ENCODE measurements at regions not wholly inside any gene's neighbourhood (a gene's known extent, or its start where the extent isn't known, plus 50 kb on each side); places are given as distances from the start of the nearest gene placed in this dataset.

DNA sequence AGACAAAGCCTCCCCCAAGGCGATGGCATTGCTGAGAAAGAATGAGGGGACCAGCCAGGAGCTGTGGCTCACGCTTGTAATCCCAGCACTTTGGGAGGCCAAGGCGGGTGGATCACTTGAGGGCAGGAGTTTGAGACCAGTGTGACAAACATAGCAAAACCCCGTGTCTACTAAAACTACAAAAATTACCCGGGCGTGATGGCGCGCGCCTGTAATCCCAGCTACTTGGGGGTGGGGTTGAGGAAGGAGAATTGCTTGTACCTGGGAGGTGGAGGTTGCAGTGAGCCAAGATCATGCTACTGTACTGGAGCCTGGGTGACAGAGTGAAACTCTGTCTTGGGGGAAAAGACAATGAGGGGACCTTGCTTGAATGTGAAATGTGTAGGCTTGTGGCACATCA is 402.4 kb upstream of the C2CD4B start:
- DNase-seq (ENCODE audit: low read depth in 3 of 3, low spot score in 1 of 3): no peak

DNA sequence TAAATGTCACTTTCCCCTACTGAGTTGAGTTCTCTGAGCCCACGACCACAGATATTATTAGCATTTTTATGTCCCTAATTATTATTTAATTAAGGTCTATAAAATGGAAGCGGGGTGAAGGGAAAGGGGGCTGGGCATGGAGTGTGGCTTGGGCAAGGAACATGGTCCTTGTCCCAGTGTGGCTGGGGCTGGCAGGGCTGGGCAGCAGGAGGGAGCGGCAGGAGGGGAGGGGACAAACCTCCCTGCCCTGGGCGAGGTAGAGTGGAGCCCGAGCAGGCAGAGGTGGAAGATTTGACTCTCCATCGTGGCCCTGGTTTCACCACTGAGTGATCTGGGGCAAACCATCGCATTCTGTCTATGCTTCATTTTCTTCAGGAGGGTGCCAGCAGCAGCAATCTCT is 402.9 kb upstream of the C2CD4B start:
- no peak for DNase-seq (ENCODE audit: low read depth in 3 of 3, low spot score in 1 of 3)

DNA sequence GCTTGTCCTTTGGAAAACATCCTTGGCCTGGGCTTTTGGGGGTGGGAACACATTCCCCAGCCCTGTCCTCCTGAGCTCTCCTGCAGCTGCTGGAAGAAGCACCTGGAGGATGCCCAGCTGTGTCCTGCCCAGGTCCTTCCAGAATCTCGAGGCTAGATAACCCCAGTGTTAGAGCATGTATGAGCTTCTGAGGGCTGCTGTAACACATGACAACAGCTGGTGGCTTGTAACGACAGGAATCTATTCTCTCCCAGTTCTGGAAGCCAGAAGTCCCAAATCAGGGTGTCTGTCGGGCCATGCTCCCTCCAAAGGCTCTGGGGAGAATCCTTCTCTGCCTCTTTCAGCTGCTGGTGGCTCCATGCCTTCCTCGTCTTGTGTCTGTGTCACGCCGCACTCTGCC is 403.6 kb upstream of the C2CD4B start:
- DNase-seq (ENCODE audit: low read depth in 3 of 3, low spot score in 1 of 3): no peak

DNA sequence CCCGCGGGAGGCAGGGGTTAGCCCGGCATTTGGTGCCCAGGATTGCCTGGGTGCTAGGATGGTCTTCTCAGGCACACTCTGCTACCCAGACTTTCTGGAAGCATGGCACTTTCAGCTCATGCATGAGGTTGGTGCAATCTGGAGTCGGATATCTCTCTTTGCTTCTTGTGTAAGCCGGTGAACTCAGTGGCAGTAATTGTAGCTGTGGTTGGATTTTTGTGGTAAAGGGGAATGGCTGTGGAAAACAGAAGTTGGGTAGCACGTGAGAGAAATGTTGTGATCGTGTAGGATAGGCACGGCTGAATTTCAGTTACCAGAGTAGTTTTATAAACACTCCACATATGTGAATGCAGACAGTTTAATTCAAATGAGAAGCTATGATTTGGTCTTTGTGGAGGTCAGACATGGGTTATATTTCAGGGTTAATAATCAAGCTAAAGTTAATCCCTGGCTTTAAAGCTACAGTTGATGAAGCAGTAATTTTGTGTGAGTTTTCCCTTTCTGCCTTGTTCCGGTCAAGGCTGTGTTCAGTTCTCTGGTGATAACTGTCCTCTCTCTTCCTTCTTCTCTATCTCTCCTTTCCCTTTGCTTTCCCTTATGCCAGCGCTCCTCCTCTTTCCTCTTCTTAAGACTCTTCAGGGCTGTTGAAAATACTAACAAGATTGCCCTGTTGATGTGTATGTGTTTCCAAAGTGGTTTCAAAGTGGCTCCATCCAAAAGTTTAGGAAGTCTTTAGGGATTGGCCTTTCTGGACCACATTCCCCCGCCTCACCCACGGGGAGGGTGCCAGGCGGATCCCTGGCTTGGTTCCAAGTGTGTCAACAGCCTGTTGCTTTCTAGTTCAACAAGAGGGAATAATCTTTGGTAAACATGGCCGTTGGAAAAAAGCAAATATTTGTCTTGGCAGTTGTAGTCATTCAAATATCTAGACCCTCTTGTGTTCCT is 404.6 kb upstream of the C2CD4B start:
- DNase-seq (ENCODE audit: low read depth in 3 of 3, low spot score in 1 of 3): no peak

DNA sequence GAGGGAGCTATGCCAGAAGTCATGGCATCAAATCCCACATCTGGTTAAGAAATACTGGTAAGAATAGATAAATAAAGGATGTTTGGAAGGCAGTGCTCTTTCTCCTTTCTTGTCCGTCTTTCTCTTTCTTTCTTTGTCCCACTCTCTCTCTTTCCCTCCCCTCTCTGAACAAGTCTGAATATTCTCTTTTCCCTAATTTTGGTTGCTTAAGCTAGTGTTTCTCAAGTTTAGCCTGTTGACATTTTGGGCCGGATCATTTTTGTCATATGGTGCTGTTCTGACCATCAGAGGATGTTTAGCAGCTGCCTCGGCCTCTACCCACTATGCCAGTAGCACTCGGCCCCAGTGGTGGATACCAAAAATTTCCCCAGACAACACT is 405.3 kb upstream of the C2CD4B start:
- no peak for DNase-seq (ENCODE audit: low read depth in 3 of 3, low spot score in 1 of 3)

DNA sequence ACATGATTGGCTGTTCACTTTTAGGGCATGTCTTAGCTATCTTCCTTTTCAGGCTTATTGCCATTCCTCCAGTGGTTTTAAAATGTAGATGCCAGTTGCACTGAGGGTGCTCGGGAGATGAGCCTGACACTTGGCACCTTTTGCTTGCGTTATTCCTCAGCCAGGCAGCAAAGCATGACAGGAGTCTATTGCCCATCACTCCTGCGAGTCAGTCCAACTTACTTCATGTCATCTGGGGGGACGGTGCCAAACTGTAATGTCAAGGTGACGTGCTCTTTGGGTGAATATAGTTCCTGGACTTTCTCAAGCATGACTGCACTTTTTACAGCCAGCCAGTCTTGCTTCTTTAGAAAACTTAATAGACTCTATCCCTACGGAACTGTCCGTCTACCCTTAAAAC is 406.0 kb upstream of the C2CD4B start:
- no peak for DNase-seq (ENCODE audit: low read depth in 3 of 3, low spot score in 1 of 3)

DNA sequence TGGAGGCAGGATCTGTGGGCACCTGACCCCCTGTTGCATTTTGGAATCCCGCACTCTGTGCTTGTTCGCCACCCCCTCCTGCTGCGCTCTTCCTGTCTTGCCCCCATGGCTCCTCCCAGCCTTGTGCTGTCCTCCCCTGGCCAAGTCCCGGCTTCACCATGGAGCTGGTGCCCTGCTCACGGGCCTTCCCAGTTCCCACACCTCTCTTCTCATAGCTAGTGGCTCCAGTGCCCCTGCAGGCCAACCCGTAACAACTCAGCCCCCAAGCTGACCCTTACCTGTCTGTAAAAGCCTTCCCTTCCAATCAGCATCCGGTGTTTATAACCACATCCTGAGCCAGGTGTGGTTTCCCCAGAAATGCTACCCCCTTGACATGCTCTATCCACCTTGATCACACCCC is 407.7 kb upstream of the C2CD4B start:
- DNase-seq (ENCODE audit: low read depth in 3 of 3, low spot score in 1 of 3): no peak

DNA sequence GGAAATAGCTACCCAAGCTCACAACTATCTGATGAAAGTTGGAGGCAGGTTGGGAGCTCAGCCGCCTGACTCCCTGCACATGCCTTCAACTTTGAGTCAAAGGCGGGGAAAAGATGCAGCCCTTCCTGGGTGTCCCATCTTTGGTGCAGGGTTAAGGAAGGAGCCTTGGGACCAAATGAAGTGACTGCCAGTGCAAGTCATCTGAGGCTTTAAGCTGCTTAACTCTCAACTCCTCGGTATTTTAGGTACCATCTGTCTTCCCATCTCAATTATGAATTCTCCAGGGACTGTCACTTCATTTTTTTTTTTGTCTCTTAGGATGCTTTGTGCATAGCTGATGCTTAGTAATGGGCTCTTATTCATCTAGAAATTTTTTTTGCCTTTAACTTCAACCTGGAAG is 408.8 kb upstream of the C2CD4B start:
- no peak for DNase-seq (ENCODE audit: low read depth in 3 of 3, low spot score in 1 of 3)

DNA sequence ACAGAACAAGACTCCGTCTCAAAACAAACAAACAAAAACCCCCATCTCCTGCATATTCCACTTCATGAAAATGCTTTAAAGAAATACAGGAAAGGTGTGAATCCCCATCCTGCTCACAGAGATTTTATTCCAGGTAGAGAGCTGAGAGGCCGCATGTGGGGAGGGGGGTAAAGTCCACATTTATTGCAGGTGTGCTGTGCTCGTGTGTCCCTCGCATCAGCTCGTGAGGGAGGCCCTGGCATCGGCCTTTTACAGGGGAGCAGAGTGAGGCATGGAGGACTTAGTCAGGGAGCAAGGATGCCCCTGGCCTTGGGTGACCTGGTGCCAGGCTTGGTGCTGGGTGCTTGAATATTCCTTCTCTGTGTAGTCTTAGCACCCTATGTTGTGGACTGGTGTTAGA is 413.5 kb upstream of the C2CD4B start:
- DNase-seq (ENCODE audit: low read depth in 3 of 3, low spot score in 1 of 3): no peak

DNA sequence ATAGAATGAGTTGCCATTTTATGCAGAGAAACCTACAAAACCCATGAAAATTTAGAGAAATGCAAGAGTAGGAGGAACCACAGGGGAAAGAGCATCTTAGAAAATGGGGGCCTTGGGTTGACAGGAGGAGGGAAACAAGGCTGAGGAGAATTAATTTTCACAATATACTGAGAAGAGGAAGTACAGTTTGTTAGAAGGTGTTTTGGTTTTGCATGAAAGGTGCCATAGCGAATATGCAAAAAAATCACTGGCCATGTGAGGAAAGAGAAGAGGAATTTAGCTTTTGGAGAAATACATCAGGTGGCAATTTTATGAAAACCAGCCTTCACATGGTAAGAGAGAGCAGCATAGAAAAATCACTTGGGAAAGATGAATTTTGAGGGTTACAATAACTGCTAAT is 413.9 kb upstream of the C2CD4B start:
- no peak for DNase-seq (ENCODE audit: low read depth in 3 of 3, low spot score in 1 of 3)

DNA sequence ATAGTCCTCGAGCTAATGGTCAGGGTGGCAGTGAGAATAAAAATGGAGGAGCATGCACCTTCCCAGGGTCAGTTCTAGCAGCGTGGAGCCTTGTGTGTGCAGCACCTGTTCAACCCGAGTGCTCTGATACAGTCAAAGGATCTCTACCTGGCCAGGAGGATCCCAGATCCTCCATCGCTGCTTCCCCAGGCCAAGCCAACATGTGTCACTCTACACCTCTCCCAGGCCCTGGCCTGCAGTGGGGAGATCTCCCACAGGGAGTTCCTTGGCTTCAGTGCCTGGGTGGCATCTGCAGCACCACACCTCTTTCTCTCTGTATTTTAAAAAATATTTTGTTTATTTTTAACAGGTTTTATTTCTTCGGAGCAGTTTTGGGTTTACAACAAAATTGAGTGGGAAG is 414.8 kb upstream of the C2CD4B start:
- no peak for DNase-seq (ENCODE audit: low read depth in 3 of 3, low spot score in 1 of 3)

DNA sequence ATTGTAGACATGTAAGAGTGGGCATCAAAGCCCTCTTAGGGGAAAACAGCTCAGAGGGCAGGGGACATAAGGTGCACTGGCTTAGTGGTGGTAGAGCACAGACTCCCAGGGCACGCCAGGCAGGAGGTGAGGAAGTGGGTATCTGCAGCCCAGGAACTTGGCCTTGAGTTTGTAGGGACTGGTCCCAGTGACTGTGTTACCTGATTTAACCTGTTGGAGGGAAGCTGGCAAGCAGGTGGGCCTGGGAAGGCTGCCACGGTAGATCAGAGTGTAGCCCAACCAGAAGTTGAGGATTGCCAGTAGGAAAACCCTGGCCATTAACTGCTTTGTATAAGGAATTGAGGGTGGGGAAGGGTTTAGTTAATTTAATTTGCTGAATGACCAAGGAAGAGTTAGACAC is 417.5 kb upstream of the C2CD4B start:
- no peak for DNase-seq (ENCODE audit: low read depth in 3 of 3, low spot score in 1 of 3)

DNA sequence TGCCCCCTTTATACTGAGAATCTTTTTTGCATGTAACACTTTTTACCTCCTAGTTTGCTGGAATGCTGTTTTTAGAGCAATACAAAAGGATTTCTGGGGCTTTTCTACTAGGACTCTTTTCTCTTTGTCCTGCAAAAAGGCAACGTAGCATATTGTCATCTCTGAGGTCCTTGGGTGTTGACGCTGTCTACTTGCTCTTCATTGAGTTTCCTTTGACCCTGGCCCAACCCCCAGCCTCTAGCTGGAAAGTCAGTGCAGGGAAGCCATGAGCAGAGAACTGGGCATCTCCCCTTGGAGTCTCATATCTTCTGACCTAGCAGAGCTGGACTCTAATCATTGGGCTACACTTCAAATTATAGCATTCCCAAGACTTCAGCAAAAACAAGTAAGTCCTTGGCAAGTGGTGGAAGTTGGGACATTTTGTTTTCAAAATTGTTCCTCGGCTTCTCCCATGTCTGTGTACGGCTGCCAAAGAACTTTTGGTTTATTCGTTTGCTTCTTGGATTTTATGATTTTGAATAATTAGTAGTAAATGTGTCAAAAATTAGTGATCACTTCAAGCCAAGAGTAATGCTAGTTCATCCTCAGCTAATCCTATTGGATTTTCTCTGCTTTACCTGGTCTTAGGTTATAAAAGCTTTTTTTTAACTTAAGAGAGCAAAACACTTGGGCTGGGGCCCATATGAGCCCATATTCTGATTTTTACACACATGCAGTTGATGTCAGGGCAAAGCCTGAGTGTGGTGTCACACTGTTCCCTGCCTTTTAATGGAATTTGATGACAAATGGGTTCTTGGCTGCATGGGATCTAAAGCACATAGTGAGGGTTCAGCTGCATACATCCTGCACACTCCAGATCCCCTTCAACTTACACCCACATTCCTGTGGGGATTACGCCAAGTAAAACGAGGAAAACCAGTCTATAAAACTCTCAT is 419.5 kb upstream of the C2CD4B start:
- DNase-seq (ENCODE audit: low read depth in 3 of 3, low spot score in 1 of 3): no peak

DNA sequence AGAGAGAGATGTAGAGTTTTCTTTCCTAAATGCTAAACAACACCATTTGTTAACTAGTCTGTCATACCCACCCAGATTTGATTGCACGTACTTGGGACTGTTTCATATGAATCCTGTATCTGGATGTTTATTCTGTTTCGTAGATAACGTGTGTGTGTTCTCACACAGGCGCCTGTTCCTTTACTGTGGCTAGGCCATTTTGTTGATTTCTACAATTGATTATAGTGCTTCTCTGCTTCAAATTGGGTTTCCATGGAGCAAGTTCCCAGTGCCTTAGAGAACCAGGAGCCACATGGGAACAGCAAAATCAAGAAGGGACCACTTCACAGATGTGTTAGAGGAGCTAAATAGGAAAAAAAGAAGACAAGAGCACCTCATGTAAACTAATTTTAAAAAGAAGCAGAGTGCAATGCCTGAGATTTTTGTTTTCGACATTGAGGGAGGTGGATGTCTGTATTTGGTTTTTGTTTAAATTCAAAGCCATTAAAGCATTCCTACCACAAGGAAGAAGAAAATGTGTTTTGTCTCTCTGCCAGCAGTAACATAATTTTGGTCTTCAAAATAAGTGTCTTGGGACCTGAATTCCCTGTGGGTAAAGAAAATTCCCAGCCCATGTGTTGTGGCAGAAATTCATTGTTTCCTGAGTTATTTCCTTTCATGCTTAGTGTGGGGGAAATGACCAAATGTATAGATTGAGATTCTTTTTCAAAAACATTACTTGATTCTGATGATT is 424.0 kb upstream of the C2CD4B start:
- DNase-seq (ENCODE audit: low read depth in 3 of 3, low spot score in 1 of 3): no peak

DNA sequence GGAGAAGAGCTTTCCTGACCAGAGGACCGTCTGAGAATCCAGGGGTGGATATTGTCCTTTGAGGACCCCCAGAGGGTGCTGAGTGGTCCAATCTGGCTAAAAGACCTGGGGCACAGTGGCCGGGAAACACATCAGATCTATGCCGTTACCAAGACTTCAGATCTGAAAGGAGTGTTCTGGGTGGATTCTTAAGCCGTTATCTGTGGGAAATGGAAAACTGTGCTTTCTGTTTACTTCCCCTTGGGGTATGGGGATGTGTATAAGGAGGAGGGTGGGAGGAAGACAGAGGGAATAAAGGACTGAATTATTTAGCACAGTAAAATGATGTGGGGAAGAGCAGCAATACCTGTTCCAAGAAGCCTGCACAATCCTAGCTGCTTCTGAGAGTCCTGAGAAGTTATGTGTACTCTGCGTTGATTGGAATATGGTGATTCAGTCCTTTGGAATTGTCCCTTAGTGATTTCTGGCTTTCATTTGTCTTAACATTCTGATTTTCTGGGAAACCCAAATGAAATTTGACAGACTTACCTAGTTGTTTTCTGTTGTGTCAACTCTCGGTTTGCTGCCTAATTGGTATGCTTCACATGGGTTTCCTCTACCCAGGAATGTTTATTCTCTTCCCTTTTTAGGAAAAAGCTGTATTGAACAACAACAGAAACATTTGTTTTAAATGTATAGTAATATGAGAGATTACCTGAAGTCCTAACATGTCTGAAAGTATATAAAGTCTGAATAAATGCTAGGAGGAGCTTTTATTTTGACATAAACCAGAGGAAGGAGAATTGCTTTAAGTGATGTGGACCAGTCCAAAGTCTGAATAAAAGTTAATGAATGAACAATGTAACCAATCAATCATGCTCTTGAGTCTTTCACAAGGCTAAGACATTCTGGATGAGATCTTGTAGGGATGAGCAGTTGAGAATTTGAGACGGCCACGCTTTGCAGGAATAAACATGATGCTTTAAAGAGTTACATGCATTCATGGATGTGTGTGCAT is 427.1 kb upstream of the C2CD4B start:
- no peak for DNase-seq (ENCODE audit: low read depth in 3 of 3, low spot score in 1 of 3)

DNA sequence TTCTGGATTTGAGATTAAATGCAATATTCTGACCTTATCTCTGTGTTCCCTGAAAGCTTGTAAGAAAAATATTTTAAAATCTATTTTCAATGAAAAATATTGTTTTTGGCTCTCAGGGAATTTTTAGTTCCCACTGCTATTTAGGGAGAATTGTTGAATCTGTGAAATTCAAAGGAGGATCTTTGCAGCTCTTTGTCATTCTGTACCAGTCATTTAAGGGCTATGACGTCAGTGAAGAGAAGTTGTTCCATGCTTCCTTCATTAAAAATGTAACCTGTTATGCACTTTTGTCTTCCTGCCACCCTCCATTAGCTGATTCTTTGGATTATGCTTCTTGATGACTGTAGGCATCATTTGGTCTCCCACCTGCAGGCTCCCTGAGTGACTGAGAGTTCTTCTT is 427.8 kb upstream of the C2CD4B start:
- DNase-seq (ENCODE audit: low read depth in 3 of 3, low spot score in 1 of 3): no peak

DNA sequence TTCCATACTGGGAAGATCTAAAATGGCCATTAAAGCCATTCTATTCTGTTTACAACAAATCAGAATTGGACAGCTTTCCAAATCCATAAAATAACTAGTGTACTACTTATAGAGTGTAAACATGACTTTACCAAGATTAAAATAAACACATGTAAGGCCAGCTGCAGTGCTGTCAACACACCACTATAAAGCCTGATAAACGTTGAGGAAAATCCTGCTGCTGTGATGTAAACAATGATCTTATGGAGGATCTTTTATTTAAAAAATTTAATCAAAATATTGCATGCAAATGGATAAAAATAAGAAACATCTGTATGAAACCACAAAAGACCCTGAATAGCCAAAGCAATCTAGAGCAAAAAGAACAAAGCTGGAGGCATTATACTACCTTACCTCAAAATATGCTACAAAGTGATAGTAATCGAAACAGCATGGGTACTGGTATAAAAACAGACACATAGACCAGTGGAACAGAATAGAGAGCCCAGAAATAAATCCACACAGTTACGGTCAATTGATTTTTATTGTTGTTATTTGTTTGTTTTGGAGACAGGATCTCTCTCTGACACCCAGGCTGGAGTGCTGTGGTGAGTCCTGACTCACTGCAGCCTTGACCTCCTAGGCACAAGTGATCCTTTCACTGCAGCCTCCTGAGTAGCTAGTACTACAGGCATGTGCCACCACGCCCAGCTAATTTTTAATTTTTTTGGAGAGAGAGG is 428.8 kb upstream of the C2CD4B start:
- no peak for DNase-seq (ENCODE audit: low read depth in 3 of 3, low spot score in 1 of 3)

DNA sequence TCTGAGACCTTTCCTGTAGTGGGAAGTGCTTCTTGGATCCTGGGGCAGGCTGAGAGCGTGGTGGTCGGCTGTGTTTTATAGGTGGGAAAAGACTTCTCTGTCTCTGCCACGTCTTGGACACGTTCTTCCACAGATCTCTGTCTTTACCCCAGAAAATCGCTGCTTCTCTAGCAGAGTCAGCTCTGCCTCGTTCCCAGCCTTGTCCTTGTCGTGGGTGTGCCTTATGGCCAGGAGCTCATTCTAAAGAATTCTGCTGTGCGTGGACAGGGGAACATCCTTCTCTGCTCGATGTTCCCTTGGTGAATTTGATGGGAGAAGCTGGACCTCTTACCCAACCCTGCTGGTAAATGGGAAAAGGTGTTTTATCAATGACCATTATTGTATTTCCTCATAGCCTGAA is 433.1 kb upstream of the C2CD4B start:
- no peak for DNase-seq (ENCODE audit: low read depth in 3 of 3, low spot score in 1 of 3)

Data from stimulated activated CD4-positive, alpha-beta T cell treated with anti-CD3 and anti-CD28 coated beads, TNF-alpha, amount 100 ng/mL, for 1 hour (primary cell).